GM18502 (cell line): ENCODE measurements at regions not wholly inside any gene's neighbourhood (a gene's known extent, or its start where the extent isn't known, plus 50 kb on each side); places are given as distances from the start of the nearest gene placed in this dataset.
A peak's percentile ranks its signal among the peaks of the same experiment; 100 is the strongest.
"Not testable (repeated sequence)": the region's sequence is repeated elsewhere in the genome, so short reads cannot be mapped to it uniquely, and the experiment has no call there.

Source experiments
- ATAC-seq: cut with Tn5 transposase; IDR thresholded peaks from one replicate; pipeline ENCODE4 v1.9.1; 2021; ENCODE audit warnings: mild to moderate bottlenecking; ENCODE audit not compliant: unreplicated experiment, poor library complexity

GRCh38 chr6:56904068-56904467 is 50.8 kb upstream of the BEND6 start:
- ATAC-seq = no peak

GRCh38 chr6:56902641-56903464 is 52.1 kb upstream of the BEND6 start:
- no peak for ATAC-seq

GRCh38 chr6:56900784-56901183 is 54.1 kb upstream of the BEND6 start:
- ATAC-seq = no peak

DNA sequence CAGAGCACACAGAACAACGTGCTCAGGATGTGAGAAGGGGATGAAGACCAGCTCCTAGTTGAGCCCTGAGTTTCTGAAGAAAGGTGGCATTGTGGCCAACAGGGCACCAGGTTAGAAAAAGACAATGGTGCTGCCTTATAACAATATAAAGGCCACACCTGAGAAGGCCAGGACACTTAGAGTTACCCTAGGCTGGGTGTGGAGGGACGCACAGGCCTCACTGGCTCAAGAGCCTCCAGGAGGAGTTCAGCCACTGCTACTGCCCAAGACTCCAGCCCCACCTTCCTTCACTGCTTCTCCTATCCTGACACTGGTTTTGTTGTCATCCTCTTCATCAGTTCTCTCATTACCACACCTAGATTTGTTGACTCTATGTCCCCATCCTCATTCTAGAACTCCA is 55.2 kb upstream of the BEND6 start:
- ATAC-seq = no peak

DNA sequence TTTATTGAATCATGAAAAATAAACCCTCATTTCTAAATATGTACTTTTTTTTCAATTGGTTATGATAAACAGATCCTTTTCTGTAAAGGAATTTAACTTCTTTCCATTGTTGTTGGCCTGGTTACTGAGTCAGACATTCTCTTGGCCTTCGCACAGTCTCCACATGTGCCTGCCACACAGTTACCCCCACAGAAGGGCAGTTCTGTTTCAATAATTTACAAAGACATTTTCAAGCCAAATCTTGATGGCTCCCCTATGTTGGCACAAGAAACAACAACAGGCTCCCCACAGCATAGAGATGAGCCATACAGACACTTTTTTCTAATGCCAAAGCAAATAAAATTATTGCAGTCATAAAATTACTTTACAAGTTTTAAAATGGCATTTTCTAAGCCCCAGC is 55.6 kb upstream of the BEND6 start:
- ATAC-seq = no peak

GRCh38 chr6:56897789-56898529 is 56.9 kb upstream of the BEND6 start:
- no peak for ATAC-seq

DNA sequence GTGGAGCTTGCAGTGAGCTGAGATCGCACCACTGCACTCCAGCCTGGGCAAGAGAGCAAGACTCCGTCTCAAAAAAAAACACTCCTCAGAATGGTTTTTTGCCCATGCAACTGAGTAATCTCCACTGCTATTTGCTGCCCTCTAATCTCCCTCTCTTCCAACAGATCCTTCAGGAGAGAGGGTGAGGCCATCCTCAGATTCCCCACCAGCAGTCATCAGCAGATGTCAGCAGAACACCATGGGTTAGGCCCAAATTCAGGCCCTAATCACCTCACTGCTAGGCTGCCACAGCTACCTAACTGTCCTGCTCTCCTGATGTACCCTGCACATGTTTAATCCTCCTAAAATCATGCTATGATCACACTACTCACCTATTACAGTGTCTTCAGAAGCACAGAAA is 63.2 kb upstream of the BEND6 start:
- ATAC-seq = no peak

DNA sequence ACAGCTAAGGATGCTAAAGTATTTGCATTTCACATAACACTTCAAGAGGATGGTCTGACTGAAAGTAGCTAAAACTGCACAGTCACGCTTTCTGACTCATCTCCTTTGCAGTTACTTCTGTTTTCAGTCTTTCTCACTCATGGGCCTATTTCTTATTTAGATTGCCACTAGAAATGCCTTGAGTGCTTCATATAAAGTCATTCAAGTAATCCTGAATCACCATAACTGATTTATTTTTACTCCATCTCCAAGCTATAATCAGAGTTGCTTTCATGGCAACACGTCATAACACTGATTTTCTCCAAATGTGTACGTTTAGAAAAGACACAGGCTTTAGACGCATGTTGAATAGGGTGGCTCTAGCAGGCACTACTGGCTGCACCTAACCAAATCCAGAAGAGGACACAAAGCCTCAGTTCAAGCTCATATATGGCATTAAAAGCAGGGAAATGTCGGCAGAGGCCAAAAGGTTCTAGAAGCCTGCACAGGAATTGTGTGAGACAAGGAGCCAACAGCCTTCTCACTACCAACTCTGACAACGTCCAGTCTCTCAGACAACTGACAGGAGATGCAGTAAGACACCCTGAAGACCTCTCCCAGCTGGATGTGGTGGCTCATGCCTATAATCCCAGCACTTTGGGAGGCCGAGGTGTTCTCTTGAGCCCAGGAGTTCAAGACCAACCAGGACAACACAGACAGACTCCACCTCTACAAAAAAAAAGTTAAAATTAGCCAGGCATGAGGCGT is 64.1 kb upstream of the BEND6 start:
- ATAC-seq = peak; percentile 98

- no peak for ATAC-seq
These were observed 64.8 kb upstream of the BEND6 start for GRCh38 chr6:56890066-56890465.

DNA sequence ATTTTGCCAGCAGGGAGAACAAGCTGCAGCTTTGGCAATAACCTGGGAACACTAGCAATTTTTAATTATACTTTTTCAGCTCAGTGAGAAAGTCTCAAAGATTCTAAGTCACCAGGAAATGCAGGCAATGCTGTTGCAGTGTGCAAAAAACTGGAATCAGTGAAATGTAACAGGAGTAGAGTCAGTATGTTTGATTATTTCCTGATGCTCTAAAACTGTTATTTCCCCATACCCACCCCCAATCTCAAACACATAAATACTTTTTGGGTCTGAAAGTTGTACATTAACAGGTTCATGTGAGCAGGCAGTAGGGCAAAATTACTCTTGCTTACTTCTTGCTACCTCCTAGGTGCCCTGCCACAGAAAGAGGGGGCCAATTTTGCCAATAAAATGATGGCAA is 65.4 kb upstream of the BEND6 start:
- ATAC-seq = no peak

- ATAC-seq = no peak
These were observed 66.2 kb upstream of the BEND6 start for GRCh38 chr6:56888687-56889086.

- ATAC-seq = no peak
These were observed 67.8 kb upstream of the BEND6 start for GRCh38 chr6:56887086-56887485.

DNA sequence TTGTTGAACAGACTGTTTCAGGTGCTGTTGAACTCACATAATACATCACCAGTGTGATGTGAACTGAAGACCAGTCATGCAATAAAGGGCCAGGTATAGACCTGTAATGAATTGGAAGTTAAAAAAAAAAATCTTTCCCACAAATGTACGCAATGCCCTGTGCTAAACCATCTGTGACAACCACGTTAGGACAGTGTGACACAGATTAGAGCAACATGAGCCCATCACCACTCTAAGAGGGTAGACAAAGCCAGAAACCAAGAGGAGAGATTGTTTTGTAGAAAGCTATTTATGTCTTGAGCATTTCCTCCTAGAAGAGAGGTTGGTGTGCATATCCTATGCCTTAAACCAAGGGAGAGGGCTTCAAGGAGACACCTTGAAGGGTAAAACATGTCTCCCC is 77.0 kb upstream of the BEND6 start:
- ATAC-seq = no peak

GRCh38 chr6:56875961-56876360 is 78.9 kb upstream of the BEND6 start:
- no peak for ATAC-seq

GRCh38 chr6:56875523-56875922 is 79.4 kb upstream of the BEND6 start:
- no peak for ATAC-seq

- no peak for ATAC-seq
These were observed 80.6 kb upstream of the BEND6 start for GRCh38 chr6:56874328-56874727.

DNA sequence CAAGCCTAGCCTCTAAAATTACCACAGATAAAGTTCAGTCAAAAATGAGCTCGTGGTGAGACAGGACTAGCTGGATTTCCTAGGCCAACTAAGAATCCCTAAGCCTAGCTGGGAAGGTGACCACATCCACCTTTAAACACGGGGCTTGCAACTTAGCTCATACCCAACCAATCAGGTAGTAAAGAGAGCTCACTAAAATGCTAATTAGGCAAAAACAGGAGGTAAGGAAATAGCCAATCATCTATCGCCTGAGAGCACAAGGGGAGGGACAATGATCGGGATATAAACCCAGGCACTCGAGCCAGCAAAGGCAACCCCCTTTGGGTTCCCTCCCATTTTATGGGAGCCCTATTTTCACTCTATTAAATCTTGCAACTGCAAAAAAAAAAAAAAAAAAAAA is 84.9 kb upstream of the BEND6 start:
- not testable (repeated sequence) for ATAC-seq

GRCh38 chr6:56869346-56869745 is 85.6 kb upstream of the BEND6 start:
- peak; percentile 35 for ATAC-seq

DNA sequence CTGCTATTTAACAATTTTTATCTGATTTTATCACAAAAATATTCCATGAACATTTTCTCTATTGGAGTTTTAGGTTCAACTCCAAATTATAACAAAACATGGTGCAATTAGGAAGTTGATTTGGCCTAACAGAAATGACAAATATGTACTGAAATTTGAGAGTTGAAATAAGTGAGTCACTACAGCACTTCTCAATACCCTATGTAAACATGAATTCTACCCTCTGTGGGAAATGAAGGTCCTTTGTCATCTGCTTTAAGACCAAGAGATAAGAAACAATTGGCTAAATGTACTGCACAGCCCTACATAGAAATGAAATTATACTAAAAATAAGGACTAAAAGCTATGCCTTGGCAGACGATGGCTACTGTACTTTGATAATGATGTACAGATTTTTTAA is 86.2 kb upstream of the BEND6 start:
- peak; percentile 41 for ATAC-seq

DNA sequence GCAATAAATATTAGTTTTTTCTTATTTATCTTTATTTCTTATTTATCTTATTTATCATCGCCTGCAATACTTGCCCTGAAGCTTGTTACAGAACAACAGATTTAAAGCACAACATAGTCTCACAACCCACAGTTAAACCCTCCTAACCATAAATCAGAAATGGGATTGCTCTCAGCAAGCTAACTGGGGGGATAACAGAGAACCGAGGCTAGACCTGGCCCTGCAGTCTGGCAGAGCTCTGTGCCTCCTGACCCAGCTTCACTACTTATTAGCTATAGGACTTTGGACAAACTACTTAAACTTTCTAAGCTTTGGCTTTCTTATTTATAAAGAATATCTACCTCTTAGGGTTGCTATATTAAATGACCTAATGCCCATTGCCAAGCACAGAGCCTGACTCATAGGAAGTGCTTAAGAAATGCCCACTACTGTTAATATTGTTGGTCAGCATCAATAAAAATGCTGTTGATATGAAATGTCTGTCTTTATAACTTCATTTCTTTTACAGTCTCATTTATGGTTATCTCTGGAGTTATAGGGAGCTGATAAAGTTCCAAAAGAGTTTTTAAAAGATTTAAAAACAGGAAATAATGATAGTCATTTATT is 87.9 kb upstream of the BEND6 start:
- no peak for ATAC-seq
